Right atrium auricular region (tissue), 2 donors: ENCODE measurements at regions not wholly inside any gene's neighbourhood (a gene's known extent, or its start where the extent isn't known, plus 50 kb on each side); places are given as distances from the start of the nearest gene placed in this dataset.

Source experiments
- DNase-seq: peaks from one replicate; pipeline ENCODE4 v3.0.0-alpha.2; 2019; ENCODE audit warnings: low spot score
- H3K27ac ChIP-seq, 2 donors: fragments of 200-600 bp; sonication (generic); 1 replicate in 1 of 2; 2 replicates in 1 of 2; pipeline ENCODE4 v1.5.1; 2016 to 2019
- H3K27me3 ChIP-seq, 2 donors: fragments of 200-600 bp; sonication (generic); one replicate each; pipeline versions ENCODE4 v1.5.1 to v1.6.0; 2017 to 2019
- H3K36me3 ChIP-seq: fragments of 200-600 bp; sonication (generic); one replicate; pipeline ENCODE4 v1.5.1; 2016
- H3K4me1 ChIP-seq, 2 donors: fragments of 200-600 bp; sonication (generic); one replicate each; pipeline versions ENCODE4 v1.5.1 to v1.6.0; 2017 to 2019
- H3K4me3 ChIP-seq, 2 donors: fragments of 200-600 bp; sonication (generic); 1 replicate in 1 of 2; 2 replicates in 1 of 2; pipeline ENCODE4 v1.5.1; 2017 to 2019; ENCODE audit warnings: mild to moderate bottlenecking in 1 of 2, moderate library complexity in 1 of 2
- H3K9me3 ChIP-seq, 2 donors: fragments of 200-600 bp; sonication (generic); one replicate each; pipeline ENCODE4 v1.5.1; 2019
- CTCF ChIP-seq, 2 donors: fragments of 200-600 bp; sonication (generic); IDR thresholded peaks; one replicate each; pipeline ENCODE4 v1.5.1; 2019; ENCODE audit warnings: antibody characterized with exemption in 2 of 2

- Histone ChIP-seq H3K36me3 (no peaks in the 10 kb centered on the region), H3K4me3 (no peak overlapping the region), H3K4me1 (no peaks in the 10 kb centered on the region), H3K27ac (no peak overlapping the region), H3K9me3 (no peaks in the 10 kb centered on the region), H3K27me3 (no peaks in the 10 kb centered on the region)
- DNase-seq: no peak
- TF ChIP-seq CTCF (IDR thresholded peaks at IDR 0.05): no peak
Measured at GRCh38 chr18:34411952-34412351, 187.2 kb upstream of the NOL4 start.

- H3K27ac ChIP-seq: no peak overlapping the region
- H3K27me3 ChIP-seq: no peaks in the 10 kb centered on the region
- no peak for DNase-seq
- H3K4me3 ChIP-seq: no peak overlapping the region
- H3K36me3 ChIP-seq: no peaks in the 10 kb centered on the region
- TF ChIP-seq CTCF (IDR thresholded peaks at IDR 0.05): no peak
- H3K9me3 ChIP-seq: no peaks in the 10 kb centered on the region
- no peaks in the 10 kb centered on the region for H3K4me1 ChIP-seq
Measured at GRCh38 chr18:34431042-34431441, 206.3 kb upstream of the NOL4 start.

GRCh38 chr18:34444622-34445021 lies 219.9 kb upstream of the NOL4 start:
- H3K4me3 ChIP-seq: no peak overlapping the region
- H3K4me1 ChIP-seq: no peaks in the 10 kb centered on the region
- no peak for TF ChIP-seq CTCF (IDR thresholded peaks at IDR 0.05)
- DNase-seq: no peak
- H3K27ac ChIP-seq: no peak overlapping the region
- no peaks in the 10 kb centered on the region for H3K36me3 ChIP-seq
- peaks cover 0 to 10% of the 10 kb centered on the region in 2 donors for H3K9me3 ChIP-seq
- H3K27me3 ChIP-seq: no peaks in the 10 kb centered on the region

GRCh38 chr18:34448662-34449061 lies 223.9 kb upstream of the NOL4 start:
- Histone ChIP-seq H3K27me3 (no peaks in the 10 kb centered on the region), H3K27ac (no peak overlapping the region), H3K4me3 (no peak overlapping the region), H3K4me1 (no peaks in the 10 kb centered on the region), H3K9me3 (peaks cover 0 to 4% of the 10 kb centered on the region in 2 donors), H3K36me3 (no peaks in the 10 kb centered on the region)
- no peak for DNase-seq
- TF ChIP-seq CTCF (IDR thresholded peaks at IDR 0.05): no peak

- H3K27me3 ChIP-seq: no peaks in the 10 kb centered on the region
- H3K36me3 ChIP-seq: no peaks in the 10 kb centered on the region
- no peak overlapping the region for H3K27ac ChIP-seq
- no peak overlapping the region for H3K4me3 ChIP-seq
- H3K9me3 ChIP-seq: no peaks in the 10 kb centered on the region
- no peak for DNase-seq
- no peaks in the 10 kb centered on the region for H3K4me1 ChIP-seq
- TF ChIP-seq CTCF (IDR thresholded peaks at IDR 0.05): no peak
Measured at GRCh38 chr18:34457761-34458160, 233.0 kb upstream of the NOL4 start.

- DNase-seq: no peak
- TF ChIP-seq CTCF (IDR thresholded peaks at IDR 0.05): no peak
- Histone ChIP-seq H3K4me1 (no peaks in the 10 kb centered on the region), H3K4me3 (no peak overlapping the region), H3K27me3 (no peaks in the 10 kb centered on the region), H3K9me3 (no peaks in the 10 kb centered on the region), H3K27ac (no peak overlapping the region), H3K36me3 (no peaks in the 10 kb centered on the region)
Measured at GRCh38 chr18:34458410-34458977, 233.8 kb upstream of the NOL4 start.
